DND-41 (cell line): ENCODE measurements at regions not wholly inside any gene's neighbourhood (a gene's known extent, or its start where the extent isn't known, plus 50 kb on each side); places are given as distances from the start of the nearest gene placed in this dataset.

Experiments used
- ATAC-seq: fragments of 200-7000 bp; cut with Tn5 transposase; 3 replicates; pipeline ENCODE4 v1.9.1; 2021; ENCODE audit warnings: low read depth; ENCODE audit not compliant: insufficient read depth
- DNase-seq: peaks from one replicate; pipeline ENCODE4 v3.0.0-alpha.2; 2020
- H2AFZ ChIP-seq: 2 replicates; pipeline ENCODE4 v1.6.0; 2012; ENCODE audit warnings: low read depth, low read length
- H3K27ac ChIP-seq: 2 replicates; pipeline ENCODE4 v1.5.1; 2012; ENCODE audit warnings: low read length, inconsistent platforms
- H3K27me3 ChIP-seq: fragments of 200-600 bp; sonication (generic); 2 replicates; pipeline ENCODE4 v1.6.0; 2012; ENCODE audit warnings: low read length, mild to moderate bottlenecking, inconsistent platforms; ENCODE audit not compliant: insufficient read depth, poor library complexity
- H3K36me3 ChIP-seq: 2 replicates; pipeline ENCODE4 v1.5.1; 2012; ENCODE audit warnings: low read length, inconsistent platforms; ENCODE audit not compliant: insufficient read depth
- H3K4me1 ChIP-seq: 2 replicates; pipeline ENCODE4 v1.5.1; 2012; ENCODE audit warnings: mild to moderate bottlenecking, low read length; ENCODE audit not compliant: insufficient read depth
- H3K4me2 ChIP-seq: 2 replicates; pipeline ENCODE4 v1.6.0; 2012; ENCODE audit warnings: mild to moderate bottlenecking, moderate library complexity, low read length, inconsistent platforms; ENCODE audit not compliant: insufficient read depth
- H3K4me3 ChIP-seq, 2 experiments: fragments of 200-600 bp in 1 of 2; shearing (Covaris generic) in 1 of 2; 2 replicates each; pipeline ENCODE4 v1.5.1; 2012 to 2016; ENCODE audit warnings: inconsistent platforms in 2 of 2, low read length in 2 of 2, mild to moderate bottlenecking in 2 of 2, low read depth in 1 of 2, moderate library complexity in 1 of 2
- H3K79me2 ChIP-seq: 2 replicates; pipeline ENCODE4 v1.6.0; 2012; ENCODE audit warnings: low read length, inconsistent platforms; ENCODE audit not compliant: insufficient read depth
- H3K9ac ChIP-seq: 2 replicates; pipeline ENCODE4 v1.6.0; 2012; ENCODE audit warnings: low read depth, mild to moderate bottlenecking, inconsistent platforms, low read length, moderate library complexity
- H3K9me3 ChIP-seq: 2 replicates; pipeline ENCODE4 v1.5.1; 2012; ENCODE audit warnings: low read length, moderate library complexity, mild to moderate bottlenecking, inconsistent platforms; ENCODE audit not compliant: insufficient read depth, severe bottlenecking
- H4K20me1 ChIP-seq: 2 replicates; pipeline ENCODE4 v1.6.0; 2012; ENCODE audit warnings: low read length; ENCODE audit not compliant: insufficient read depth
- EZH2 ChIP-seq: IDR thresholded peaks from 3 replicates; pipeline ENCODE4 v1.6.1; 2012; ENCODE audit warnings: borderline replicate concordance, low read depth, mild to moderate bottlenecking, moderate library complexity, low read length, inconsistent platforms; ENCODE audit not compliant: severe bottlenecking
- TF ChIP-seq, protein P1 (sequence below): IDR thresholded peaks from 2 replicates; pipeline ENCODE4 v1.5.1; 2012; ENCODE audit warnings: borderline replicate concordance, low read length, moderate library complexity, mild to moderate bottlenecking; ENCODE audit not compliant: poor library complexity, severe bottlenecking; ENCODE audit errors: extremely low read depth

DNA sequence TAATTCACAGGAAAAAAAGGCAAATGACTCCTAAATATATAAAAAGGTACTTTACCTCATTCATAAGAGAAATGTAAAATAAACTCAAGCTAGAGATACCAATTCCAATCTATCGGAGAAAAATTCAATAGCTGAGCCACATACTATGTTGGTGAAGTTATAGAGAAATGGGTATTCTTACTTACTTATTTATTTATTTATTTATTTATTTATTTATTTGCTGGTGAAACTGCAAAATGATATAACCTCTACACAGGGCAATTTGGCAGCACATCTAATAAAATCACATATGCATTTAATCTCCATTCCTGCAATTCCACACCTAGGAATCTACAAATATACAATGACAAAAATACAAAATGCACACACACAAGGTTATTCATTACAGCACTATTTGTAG, 117.5 kb upstream of the TMEM168 start:
- Histone ChIP-seq H3K9me3 (peaks cover 5% of the 10 kb centered on the region), H3K9ac (no peak overlapping the region), H2AFZ (no peak overlapping the region), H3K4me2 (no peak overlapping the region), H3K4me3 (no peak overlapping the region), H3K79me2 (no peaks in the 10 kb centered on the region), H3K36me3 (peaks cover 29% of the 10 kb centered on the region), H3K27ac (no peak overlapping the region), H3K27me3 (no peaks in the 10 kb centered on the region), H4K20me1 (no peaks in the 10 kb centered on the region), H3K4me1 (no peaks in the 10 kb centered on the region)
- no peak for ATAC-seq
- no peak for DNase-seq
- TF ChIP-seq EZH2 = no peak
- TF ChIP-seq, protein P1, sequence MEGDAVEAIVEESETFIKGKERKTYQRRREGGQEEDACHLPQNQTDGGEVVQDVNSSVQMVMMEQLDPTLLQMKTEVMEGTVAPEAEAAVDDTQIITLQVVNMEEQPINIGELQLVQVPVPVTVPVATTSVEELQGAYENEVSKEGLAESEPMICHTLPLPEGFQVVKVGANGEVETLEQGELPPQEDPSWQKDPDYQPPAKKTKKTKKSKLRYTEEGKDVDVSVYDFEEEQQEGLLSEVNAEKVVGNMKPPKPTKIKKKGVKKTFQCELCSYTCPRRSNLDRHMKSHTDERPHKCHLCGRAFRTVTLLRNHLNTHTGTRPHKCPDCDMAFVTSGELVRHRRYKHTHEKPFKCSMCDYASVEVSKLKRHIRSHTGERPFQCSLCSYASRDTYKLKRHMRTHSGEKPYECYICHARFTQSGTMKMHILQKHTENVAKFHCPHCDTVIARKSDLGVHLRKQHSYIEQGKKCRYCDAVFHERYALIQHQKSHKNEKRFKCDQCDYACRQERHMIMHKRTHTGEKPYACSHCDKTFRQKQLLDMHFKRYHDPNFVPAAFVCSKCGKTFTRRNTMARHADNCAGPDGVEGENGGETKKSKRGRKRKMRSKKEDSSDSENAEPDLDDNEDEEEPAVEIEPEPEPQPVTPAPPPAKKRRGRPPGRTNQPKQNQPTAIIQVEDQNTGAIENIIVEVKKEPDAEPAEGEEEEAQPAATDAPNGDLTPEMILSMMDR = no peak

DNA sequence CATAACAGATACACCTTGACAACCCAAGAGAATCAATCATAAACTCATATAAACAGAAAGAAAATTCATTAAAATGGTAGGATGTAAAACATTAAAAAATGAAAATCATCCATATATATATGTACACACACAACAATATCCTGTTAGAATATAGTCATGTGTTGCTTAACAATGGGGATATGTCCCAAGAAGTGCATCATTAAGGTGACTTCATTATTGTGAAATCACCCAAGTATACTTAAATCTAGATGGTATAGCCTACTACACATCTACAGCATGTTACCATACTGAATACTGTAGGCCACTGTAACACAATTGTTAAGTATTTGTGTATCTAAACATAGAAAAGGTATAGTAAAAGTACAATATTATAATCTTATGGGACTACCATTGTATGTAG, 115.8 kb upstream of the TMEM168 start:
- H3K36me3 ChIP-seq = peaks cover 26% of the 10 kb centered on the region
- H3K9me3 ChIP-seq = peaks cover 4% of the 10 kb centered on the region
- H3K27me3 ChIP-seq = no peaks in the 10 kb centered on the region
- no peak overlapping the region for H2AFZ ChIP-seq
- no peak for DNase-seq
- no peak for ATAC-seq
- H3K4me3 ChIP-seq = no peak overlapping the region
- TF ChIP-seq, protein P1 = no peak
- TF ChIP-seq EZH2 = no peak
- no peaks in the 10 kb centered on the region for H4K20me1 ChIP-seq
- no peaks in the 10 kb centered on the region for H3K4me1 ChIP-seq
- no peak overlapping the region for H3K4me2 ChIP-seq
- H3K79me2 ChIP-seq = no peaks in the 10 kb centered on the region
- no peak overlapping the region for H3K27ac ChIP-seq
- H3K9ac ChIP-seq = no peak overlapping the region

DNA sequence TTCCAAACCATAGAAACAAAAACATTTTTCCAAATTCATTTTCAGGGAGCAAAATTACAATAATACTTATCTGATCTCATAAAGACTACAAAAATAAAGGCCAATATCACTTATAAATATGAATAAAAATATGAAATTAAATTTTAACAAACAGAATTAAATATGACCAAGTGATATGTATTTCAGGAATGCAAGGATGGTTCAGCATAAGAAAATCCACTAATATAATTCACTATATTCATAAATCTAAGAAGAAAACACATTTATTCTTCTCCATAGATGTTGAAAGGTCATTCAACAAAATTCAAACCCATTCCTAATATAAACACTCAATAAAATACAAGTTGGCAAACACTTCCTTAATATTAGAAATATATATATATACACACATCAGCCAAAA, 115.2 kb upstream of the TMEM168 start:
- Histone ChIP-seq H3K9me3 (peaks cover 4% of the 10 kb centered on the region), H3K36me3 (peaks cover 21% of the 10 kb centered on the region), H3K4me3 (no peak overlapping the region), H3K9ac (no peak overlapping the region), H3K27ac (no peak overlapping the region), H3K79me2 (peaks cover under 1% of the 10 kb centered on the region; the same call in 1 of the 2 replicates), H2AFZ (no peak overlapping the region), H4K20me1 (no peaks in the 10 kb centered on the region), H3K27me3 (no peaks in the 10 kb centered on the region), H3K4me1 (no peaks in the 10 kb centered on the region), H3K4me2 (no peak overlapping the region)
- ATAC-seq (no peak), DNase-seq (no peak)
- TF ChIP-seq, protein P1 = no peak
- no peak for TF ChIP-seq EZH2
